ENCODE measurements at regions not wholly inside any gene's neighbourhood (a gene's known extent, or its start where the extent isn't known, plus 50 kb on each side); places are given as distances from the start of the nearest gene placed in this dataset.

DNA sequence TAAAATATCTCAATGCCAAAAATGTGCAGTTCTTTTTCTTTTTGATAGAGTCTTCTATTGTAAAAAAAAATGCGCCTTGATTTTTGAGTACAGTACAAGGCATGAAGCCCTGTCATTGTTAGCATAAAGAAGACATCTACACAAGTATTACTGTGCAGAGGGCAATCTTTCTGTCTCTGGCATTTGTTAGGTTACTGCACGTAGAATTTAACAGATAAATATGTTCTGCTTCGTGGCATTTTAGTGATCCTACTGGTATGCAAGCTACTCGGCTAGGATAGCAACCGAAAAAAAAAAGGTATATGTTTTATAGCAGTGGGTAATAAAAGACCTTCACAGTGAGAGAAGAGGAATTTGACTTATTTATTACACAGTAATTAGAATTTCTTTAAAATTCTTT, 492.9 kb upstream of the ADGRL2 start (continued):
- TF ChIP-seq, protein P1, sequence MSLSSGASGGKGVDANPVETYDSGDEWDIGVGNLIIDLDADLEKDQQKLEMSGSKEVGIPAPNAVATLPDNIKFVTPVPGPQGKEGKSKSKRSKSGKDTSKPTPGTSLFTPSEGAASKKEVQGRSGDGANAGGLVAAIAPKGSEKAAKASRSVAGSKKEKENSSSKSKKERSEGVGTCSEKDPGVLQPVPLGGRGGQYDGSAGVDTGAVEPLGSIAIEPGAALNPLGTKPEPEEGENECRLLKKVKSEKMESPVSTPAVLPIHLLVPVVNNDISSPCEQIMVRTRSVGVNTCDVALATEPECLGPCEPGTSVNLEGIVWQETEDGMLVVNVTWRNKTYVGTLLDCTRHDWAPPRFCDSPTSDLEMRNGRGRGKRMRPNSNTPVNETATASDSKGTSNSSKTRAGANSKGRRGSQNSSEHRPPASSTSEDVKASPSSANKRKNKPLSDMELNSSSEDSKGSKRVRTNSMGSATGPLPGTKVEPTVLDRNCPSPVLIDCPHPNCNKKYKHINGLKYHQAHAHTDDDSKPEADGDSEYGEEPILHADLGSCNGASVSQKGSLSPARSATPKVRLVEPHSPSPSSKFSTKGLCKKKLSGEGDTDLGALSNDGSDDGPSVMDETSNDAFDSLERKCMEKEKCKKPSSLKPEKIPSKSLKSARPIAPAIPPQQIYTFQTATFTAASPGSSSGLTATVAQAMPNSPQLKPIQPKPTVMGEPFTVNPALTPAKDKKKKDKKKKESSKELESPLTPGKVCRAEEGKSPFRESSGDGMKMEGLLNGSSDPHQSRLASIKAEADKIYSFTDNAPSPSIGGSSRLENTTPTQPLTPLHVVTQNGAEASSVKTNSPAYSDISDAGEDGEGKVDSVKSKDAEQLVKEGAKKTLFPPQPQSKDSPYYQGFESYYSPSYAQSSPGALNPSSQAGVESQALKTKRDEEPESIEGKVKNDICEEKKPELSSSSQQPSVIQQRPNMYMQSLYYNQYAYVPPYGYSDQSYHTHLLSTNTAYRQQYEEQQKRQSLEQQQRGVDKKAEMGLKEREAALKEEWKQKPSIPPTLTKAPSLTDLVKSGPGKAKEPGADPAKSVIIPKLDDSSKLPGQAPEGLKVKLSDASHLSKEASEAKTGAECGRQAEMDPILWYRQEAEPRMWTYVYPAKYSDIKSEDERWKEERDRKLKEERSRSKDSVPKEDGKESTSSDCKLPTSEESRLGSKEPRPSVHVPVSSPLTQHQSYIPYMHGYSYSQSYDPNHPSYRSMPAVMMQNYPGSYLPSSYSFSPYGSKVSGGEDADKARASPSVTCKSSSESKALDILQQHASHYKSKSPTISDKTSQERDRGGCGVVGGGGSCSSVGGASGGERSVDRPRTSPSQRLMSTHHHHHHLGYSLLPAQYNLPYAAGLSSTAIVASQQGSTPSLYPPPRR (CRISPR knock-in tag; IDR thresholded peaks at IDR 0.05; ENCODE audit: borderline replicate concordance) = no peak
- no peak for TF ChIP-seq KAT8 (CRISPR knock-in tag; IDR thresholded peaks at IDR 0.05)
- no peak for TF ChIP-seq ZNF431 (CRISPR knock-in tag; IDR thresholded peaks at IDR 0.05; ENCODE audit: borderline replicate concordance, low read depth)
- TF ChIP-seq MXI1 (IDR thresholded peaks at IDR 0.05; ENCODE audit: borderline replicate concordance, low read depth, low read length) = no peak
- TF ChIP-seq SAFB2 (CRISPR knock-in tag; IDR thresholded peaks at IDR 0.05; ENCODE audit: borderline replicate concordance, low read depth) = no peak

DNA sequence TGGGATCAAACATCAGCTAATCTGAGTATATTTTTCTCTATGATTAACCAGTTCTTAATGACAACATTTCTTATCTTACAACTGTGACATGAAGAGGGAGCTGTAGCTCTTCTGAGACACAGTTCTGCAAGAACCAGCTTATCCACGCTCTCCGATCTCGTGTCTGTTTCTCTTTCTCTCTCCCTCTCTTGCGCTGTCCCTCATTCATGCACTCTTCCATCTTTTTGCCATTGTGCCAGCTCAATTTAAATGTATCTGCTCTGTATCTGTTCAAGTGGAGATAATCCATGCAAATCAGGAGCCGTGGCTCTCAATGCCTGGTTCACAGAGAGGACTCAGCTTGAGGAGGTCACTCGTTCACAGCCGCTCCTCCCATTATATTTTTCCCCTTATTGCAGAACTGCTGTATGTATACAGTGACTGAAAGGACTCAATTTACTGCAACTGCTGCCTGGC, 494.7 kb upstream of the ADGRL2 start:
- ChIA-PET POLR2A (no interaction called here), CTCF (ENCODE audit: low intra/inter-chr PET ratio, low total read pairs) (no interaction called here)
- Histone ChIP-seq H3K27me3 (ENCODE audit: control insufficient read depth in 1 of 2, insufficient read depth in 2 of 2, low read length in 2 of 2) (no peaks in the 10 kb centered on the region), H4K20me1 (ENCODE audit: insufficient read depth, low read length) (no peaks in the 10 kb centered on the region), H3K36me3 (replicated peaks in 1 of 2; ENCODE audit: control insufficient read depth in 1 of 2, insufficient read depth in 2 of 2, low read length in 2 of 2) (no peaks in the 10 kb centered on the region), H3K4me2 (ENCODE audit: low read depth, low read length) (peak overlapping the region; percentile 38; the same call in 1 of the 2 replicates), H3K9ac (ENCODE audit: insufficient read depth, low read depth, low read length) (no peak overlapping the region), H3K27ac (ENCODE audit: extremely low read length, insufficient read depth, low read length) (no peak overlapping the region), H3K9me3 (ENCODE audit: low read length) (peaks cover 32% of the 10 kb centered on the region), H3K4me1 (ENCODE audit: insufficient read depth, low read length) (no peaks in the 10 kb centered on the region), H3K4me3 (replicated peaks in 1 of 3; ENCODE audit: insufficient read depth in 1 of 3, low read depth in 2 of 3, low read length in 3 of 3) (no peak overlapping the region), H2AFZ (ENCODE audit: low read length) (no peak overlapping the region), H3K79me2 (ENCODE audit: insufficient read depth, low read length) (no peaks in the 10 kb centered on the region)
- 13% methylated on average over 7 of the region's 7 CpGs for WGBS (ENCODE audit: low lambda C conversion rate)
- DNase-seq (ENCODE audit: low spot score) (no peak), FAIRE-seq (no peak), ATAC-seq (peak; percentile 55; the same call in 2 of the 3 replicates)
- no TSS peak for BruUV-seq (replicated peaks)
- intact Hi-C loops (cut with micrococcal nuclease; ENCODE audit: unreplicated experiment) (no loop called here), in situ Hi-C loops (cut with HindIII; ENCODE audit: extremely low pct_ligation_motif_present, low pct_unique_long_range_greater_than_20kb) (no loop called here)
- TF ChIP-seq ZFP90 (CRISPR knock-in tag; IDR thresholded peaks at IDR 0.05; ENCODE audit: borderline replicate concordance) (no peak), ZNF343 (CRISPR knock-in tag; IDR thresholded peaks at IDR 0.05) (no peak), STAG1 (CRISPR knock-in tag; IDR thresholded peaks at IDR 0.05) (peak; percentile 32), LCORL (IDR thresholded peaks at IDR 0.05) (no peak), LCORL (CRISPR knock-in tag; IDR thresholded peaks at IDR 0.05) (no peak), ZNF747 (CRISPR knock-in tag; IDR thresholded peaks at IDR 0.05; ENCODE audit: borderline replicate concordance) (no peak), ZNF563 (CRISPR knock-in tag; IDR thresholded peaks at IDR 0.05) (no peak), TARDBP (CRISPR knock-in tag; IDR thresholded peaks at IDR 0.05) (no peak), NFRKB (IDR thresholded peaks at IDR 0.05) (no peak)
- TF ChIP-seq, protein P2, sequence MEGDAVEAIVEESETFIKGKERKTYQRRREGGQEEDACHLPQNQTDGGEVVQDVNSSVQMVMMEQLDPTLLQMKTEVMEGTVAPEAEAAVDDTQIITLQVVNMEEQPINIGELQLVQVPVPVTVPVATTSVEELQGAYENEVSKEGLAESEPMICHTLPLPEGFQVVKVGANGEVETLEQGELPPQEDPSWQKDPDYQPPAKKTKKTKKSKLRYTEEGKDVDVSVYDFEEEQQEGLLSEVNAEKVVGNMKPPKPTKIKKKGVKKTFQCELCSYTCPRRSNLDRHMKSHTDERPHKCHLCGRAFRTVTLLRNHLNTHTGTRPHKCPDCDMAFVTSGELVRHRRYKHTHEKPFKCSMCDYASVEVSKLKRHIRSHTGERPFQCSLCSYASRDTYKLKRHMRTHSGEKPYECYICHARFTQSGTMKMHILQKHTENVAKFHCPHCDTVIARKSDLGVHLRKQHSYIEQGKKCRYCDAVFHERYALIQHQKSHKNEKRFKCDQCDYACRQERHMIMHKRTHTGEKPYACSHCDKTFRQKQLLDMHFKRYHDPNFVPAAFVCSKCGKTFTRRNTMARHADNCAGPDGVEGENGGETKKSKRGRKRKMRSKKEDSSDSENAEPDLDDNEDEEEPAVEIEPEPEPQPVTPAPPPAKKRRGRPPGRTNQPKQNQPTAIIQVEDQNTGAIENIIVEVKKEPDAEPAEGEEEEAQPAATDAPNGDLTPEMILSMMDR (CRISPR knock-in tag; IDR thresholded peaks at IDR 0.05) = 0 out of 2 replicates have a peak, but pooled peaks have one; percentile 15
- TF ChIP-seq, protein P3, sequence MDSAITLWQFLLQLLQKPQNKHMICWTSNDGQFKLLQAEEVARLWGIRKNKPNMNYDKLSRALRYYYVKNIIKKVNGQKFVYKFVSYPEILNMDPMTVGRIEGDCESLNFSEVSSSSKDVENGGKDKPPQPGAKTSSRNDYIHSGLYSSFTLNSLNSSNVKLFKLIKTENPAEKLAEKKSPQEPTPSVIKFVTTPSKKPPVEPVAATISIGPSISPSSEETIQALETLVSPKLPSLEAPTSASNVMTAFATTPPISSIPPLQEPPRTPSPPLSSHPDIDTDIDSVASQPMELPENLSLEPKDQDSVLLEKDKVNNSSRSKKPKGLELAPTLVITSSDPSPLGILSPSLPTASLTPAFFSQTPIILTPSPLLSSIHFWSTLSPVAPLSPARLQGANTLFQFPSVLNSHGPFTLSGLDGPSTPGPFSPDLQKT (CRISPR knock-in tag; IDR thresholded peaks at IDR 0.05; ENCODE audit: borderline replicate concordance) = no peak

Data from HepG2 (cell line).